ENCODE measurements at regions not wholly inside any gene's neighbourhood (a gene's known extent, or its start where the extent isn't known, plus 50 kb on each side); places are given as distances from the start of the nearest gene placed in this dataset.
"Not testable (repeated sequence)": the region's sequence is repeated elsewhere in the genome, so short reads cannot be mapped to it uniquely, and the experiment has no call there.

DNA sequence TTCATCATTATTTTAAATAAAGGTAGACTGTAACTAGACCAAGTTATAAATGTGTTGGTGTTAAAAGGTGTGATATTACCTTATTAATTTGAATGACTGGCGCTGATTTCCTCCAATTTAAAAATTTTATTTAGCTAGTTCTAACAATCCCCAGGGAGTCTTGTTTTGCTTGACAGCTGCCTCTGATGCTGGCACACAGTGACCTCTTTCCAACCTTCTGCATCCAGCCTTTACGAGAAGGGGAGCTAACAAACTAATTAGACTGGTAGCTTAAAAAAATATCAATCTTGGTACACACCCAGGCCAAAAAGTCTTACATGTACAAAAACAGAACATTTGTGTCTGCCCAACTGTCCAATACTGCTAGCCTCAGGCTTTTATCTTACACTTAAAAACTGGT, 51.8 kb upstream of the ENPEP start:
- DNase-seq, result no peak

DNA sequence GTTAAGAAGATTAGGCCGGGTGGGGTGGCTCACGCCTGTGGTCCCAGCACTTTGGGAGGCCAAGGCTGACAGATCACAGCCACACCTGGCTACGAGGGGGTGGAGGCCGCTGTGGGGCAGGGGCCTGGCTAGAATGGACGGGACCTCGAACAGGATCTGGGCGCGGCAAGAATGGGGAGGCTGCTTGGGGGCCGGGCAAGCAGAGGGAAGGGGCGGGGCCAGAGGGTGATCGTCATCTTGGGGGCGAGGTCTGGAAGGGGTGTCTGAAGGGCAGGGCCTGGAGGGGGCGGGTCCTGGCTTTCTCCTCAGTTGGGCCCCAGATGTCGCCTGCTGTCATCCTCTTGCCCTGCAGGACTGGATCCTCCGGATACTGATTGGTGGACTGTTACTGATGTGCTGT, 57.3 kb upstream of the ENPEP start:
- DNase-seq, result no peak

DNA sequence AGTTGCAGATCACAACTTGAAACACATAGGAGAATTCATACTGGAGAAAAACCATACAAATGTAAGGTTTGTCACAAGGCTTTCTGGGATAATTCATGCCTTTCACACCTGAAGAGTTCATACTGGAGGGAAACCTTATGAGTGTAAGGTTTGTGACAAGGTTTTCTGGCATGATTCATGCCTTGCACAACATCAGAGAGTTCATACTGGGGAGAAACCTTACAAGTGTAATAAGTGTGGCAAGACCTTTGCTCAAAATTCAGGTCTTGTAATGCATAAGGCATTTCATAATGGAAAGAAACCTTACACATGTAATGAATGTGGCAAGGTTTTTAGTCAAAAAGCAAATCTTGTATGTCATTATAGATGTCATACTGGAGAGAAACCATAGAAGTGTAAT, 58.8 kb upstream of the ENPEP start:
- DNase-seq, result no peak

DNA sequence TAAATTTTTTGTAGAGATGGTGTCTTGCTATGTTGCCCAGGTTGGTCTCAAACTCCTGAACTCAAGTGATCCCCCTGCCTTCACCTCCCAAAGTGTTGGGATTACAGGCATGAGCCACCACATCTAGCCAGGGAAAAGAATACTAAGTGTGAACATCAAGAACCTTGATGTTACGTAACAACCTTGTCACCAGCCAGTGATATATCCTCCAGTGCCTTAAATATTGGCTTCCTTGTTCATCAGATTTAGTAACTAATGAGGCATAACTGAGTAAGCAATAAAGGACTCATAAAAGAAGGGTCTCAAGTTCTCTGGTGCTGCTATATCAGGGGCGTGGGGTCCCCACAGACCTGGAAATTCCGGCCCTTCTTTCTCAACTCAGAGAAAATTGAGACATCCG, 60.5 kb upstream of the ENPEP start:
- DNase-seq, result no peak

DNA sequence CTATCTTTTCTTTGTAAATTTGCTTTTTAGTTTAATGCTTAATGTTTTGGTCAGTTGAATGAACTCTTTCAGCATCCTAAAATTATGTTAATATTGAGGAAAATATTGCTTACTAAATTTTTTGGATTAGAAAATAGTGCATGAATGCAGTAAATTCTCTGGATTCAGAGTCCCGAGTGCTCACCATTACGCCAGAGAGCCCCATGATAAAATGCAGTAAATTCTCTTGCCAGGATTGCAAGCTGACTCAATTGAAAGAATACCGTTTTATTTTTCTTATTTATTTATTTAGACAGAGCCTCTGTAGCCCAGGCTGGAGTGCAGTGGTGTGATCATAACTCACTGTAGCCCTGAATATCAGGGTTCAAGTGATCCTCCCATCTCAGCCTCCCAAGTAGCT, 60.9 kb upstream of the ENPEP start:
- no peak for DNase-seq

DNA sequence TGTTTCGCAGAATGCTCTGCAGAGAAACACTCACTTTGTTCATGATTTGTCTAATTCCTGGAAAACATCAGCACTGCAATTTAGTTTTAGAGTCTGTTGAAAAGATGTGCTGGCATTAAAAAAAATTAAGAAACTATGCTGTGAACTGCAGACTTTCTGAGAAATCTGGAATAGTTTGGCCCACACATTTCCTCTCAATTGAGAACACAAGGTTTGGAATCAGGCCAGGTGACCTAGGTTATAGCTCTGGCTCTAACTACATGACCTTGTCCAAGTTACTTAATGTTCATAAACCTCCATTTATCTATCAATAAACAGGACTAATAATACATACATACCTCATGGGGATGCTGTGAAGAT, 61.4 kb upstream of the ENPEP start:
- no peak for DNase-seq

DNA sequence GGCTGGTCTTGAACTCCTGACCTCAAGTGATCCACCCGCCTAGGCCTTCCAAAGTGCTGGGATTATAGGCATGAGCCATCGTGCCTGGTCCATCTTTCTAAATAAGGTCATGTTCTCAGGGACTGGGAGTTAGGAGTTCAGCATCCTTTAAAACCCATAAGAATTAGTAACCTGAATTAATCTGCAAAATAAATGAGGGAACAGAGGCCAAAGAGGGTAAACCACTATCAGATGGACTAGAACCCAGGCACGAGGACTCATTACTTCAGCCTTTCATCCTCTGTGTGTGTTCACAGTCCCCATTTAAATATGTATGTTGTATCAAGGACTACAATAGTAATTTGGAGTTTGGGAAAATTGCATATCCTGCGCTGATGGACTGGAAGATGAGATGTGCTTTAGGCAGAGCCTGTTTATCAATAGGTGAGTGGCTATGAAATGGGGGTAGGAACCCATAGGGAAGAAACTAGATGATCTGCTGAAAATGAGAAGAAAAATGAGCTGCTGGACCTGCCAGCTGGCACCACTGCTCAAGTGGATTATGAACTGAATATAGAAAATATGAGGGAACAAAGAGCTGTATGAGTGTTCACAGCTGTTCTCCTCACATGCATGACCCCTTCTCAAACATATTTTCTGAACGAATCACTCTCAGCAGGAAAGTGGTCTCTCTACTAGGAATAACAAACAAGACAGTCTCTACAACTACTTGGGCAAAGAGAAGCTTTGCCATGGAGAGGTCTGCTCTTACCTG, 62.0 kb upstream of the ENPEP start:
- DNase-seq, result peak in 1 of 2 experiments; percentile 26

DNA sequence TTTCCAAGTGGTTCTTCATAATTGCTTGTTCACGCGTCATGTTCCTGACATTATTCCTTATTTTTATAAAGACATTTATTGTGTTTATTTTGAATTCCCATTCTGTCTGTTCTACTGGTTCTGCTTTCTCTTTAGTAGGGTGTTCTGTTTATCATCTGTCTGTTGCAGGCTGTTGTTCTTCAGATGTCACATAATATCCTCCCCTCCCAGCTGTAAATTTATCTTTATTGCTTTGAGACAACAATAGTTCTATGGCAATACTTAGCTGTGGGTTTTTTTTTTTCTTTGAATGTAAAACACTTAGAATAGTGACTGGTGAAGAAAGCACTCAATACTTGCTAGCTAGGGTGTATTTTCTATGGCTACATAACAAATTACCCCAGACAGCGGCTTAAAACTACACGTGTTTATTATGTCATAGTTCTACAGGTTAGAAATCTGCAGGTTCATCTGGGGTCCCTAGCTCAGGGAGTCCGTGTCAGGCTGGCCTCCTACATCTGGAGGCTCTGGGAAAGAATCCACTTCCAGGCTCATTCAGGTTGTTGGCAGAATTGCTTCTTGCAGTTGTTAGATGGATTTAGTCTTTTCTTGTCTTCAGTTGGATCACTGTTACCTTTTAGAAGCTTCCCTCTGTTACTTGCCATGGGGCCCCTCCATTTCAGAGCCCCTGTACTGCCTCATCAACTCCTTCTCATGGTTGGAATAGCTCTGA, 63.4 kb upstream of the ENPEP start:
- no peak for DNase-seq

DNA sequence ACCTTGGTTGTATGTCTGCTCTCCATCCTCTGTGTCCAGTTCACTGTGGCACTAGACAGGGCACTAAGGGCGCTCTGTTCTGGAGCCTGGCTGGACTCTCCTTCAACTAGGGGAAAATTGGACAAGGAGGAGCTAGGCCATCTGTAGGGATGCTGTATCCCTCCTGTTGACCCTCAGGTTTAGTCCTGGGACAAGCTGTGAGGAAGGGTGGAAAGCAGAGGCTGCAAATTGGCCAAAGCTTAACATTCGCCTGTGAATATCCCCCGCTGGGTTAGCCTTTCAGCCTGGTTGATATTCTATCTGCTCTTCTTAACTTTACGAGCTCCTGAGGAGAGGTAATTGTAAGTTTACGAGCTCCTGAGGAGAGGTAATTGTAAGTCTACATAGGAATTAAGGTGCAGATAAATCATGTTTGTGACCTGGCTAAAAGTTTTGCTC, 64.4 kb upstream of the ENPEP start:
- peak in 1 of 2 experiments; percentile 1 for DNase-seq

DNA sequence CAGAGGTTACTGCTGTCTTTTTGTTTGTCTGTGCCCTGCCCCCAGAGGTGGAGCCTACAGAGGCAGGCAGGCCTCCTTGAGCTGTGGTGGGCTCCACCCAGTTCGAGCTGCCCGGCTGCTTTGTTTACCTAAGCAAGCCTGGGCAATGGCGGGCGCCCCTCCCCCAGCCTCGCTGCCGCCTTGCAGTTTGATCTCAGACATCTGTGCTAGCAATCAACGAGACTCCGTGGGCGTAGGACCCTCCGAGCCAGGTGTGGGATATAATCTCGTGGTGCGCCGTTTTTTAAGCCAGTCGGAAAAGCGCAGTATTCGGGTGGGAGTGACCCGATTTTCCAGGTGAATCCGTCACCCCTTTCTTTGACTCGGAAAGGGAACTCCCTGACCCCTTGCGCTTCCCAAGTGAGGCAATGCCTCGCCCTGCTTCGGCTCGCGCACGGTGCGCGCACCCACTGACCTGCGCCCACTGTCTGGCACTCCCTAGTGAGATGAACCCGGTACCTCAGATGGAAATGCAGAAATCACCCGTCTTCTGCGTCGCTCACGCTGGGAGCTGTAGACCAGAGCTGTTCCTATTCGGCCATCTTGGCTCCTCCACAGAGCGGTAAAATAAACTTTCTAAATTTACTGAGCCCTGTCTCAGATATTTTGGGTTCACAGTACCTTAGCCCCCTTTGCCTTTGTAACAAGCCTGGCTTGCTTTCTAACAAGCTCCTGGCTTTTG, 64.9 kb upstream of the ENPEP start:
- DNase-seq, result not testable (repeated sequence)

DNA sequence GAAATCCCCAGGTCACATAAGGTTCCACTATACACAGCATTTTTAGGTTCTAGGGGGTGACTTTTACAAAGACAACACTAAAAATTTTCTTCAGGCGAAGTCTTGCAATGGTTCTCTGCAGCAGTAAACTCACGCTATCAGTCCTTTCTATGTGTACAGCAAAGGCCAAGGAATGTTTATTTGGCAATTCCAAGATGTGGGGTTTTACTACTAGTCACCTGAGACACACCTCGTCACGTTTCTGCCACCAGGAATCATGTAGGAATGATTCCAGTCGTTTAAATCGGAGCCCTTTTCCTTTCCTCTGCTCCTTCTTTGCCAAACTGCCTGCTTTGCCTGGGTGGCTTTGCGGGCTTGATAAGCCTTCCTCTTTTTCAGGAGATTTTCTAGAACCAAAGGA, 75.9 kb upstream of the ENPEP start:
- no peak for DNase-seq

DNA sequence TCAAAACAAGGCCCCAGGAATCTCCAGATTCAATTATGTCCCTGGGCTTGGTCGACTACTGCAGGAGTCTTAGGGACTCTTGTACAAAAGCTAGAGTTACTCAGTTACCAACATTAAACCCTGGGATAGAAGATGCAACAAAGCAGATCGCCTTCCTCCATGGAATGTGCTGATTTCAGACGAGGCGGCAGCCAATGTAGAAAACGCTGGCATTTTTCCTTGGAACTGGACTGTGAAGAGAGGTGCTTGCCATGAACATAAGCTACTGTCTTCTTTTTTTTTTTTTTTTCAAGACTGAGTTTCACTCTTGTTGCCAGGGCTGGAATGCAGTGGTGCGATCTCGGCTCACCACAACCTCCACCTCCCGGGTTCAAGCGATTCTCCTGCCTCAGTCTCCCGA, 76.9 kb upstream of the ENPEP start:
- DNase-seq, result not testable (repeated sequence)

DNA sequence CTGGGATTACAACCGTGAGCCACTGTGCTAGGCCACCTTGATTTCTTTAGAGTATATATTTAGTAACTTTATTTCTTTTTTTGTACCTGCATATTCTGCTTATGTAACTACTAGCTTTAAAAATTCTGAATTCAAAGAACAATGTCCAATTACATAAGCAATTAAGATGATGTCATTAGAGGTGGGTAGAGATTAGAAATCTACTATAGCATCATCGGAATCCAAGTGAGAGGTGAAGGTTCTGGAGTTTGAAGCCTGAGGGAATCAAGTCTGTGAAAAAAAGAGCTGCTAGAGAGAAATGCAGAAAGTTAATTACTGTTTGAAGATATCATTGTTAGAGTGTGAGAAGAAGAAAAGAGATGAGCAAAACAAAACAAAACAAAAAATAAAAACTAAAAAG, 79.0 kb upstream of the ENPEP start:
- no peak for DNase-seq

DNA sequence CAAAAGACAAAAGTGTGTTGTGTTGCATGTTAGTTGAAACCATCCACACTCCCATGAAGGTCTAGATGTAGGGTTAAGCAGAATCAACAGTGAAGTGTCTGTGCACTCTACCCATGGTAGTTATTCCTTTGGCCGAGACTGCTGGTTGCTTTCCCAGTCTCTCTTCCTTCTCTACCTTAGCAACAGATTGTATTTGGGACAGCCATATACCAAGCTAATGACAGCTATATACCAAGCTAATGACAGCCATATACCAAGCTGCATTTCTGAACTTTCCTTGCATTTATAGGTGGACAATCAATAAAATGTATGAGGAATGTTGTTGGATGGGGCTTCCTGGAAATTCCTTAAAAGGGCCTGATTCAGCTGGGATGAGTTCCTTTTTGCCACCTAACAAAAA, 80.5 kb upstream of the ENPEP start:
- no peak for DNase-seq

DNA sequence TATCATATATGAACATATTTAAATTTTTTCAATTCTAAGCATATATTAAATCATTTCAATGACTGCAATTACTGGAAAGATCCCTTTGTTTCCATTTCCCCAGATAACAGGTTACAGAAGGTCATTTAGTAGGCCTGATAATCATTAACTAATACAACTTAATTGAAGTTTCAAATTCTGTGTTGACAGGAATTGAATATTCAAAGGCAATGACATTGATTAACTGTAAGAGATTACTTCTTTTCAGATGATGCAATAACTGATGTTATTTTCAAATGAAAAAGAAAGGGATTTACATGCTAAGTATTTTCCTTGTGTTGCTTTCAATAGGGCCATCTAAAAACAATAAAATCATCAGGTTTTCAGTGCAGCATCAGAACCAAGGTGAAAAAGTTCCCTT, 81.1 kb upstream of the ENPEP start:
- DNase-seq, result no peak

DNA sequence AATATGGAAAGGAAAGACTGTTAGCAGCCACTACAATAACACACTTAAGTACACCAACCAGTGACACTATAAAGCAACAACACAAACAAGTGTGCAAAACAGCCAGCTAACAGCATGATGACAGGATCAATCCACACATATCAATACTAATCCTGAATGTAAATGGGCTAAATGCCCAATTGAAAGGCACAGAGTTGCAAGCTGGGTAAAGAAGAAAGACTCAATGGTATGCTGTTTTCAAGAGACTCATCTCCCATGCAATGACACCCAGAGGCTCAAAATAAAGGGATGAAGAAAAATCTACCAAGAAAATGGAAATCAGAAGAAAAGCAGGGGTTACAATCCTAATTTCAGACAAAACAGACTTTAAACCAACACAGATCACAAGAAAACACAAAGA, 94.2 kb upstream of the ENPEP start:
- DNase-seq, result no peak

DNA sequence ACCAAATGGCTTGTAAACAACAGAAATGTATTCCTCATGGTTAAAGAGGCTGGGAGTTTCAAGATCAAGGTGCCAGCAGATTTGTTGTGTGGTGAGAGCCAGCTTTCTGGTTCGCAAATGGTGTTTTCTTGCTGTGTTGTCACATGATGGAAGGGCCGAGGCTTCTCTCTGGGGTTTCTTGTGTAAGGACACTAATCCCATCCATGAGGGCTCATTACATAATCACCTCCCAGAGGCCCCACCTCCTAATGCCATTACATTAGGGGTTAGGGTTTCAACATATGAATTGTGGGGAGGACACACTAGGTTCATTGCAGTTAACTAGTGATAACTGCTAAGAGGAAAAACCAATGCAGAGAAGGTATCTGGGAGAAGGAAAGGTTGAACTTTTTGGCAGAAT, 103.5 kb upstream of the ENPEP start:
- DNase-seq, result no peak

DNA sequence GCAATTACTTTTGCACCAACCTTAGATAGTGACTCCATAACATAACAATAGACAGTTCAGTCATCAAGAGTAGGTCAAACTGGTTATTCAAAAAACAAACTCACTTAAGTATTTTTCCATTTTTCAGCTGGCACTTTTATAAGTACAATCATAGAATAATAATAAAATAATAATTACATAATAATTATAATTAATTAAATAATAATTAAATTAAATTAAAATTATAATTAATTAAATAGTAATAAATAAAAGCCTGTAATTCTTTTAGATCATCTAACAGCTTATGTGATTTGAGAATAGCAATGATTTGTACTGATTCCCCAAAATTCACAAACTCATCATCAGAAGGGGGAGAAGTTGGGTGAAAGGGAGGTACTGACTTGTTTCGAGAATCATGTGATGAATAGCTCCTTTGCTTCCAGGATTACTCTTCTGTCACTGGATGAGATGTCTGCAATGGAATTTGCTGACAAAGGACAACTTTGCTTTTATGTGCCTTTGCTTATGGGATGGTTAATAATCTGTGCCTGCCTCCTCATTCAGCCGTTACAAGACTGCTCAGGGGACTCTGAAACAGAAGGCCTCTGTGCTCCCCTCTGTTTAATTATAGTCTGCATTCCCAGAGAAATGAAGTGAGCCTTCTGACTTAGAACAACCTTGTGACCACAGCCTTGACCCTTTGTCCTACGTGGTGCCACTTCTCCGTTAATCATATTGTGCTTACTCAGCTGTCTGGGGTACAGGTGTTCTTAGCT, 104.8 kb upstream of the ENPEP start:
- no peak for DNase-seq

DNA sequence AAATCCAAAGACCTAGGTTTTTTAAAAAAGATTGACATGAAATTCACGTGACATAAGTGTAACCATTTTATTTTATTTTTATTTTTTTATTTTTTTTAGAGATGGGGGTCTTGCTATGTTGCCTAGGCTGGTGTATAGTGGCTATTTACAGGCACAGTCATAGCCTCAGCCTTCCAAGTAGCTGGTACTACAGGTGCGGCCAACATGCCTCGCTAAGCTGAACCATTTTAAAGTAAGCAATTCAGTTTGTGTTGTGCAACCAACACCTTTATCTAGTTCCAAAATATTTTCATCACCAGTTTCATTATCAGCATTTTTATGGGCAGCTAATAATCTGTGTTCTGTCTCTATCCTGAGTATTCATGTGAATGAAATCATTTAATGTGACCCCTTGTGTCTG, 107.5 kb upstream of the ENPEP start:
- DNase-seq, result no peak

DNA sequence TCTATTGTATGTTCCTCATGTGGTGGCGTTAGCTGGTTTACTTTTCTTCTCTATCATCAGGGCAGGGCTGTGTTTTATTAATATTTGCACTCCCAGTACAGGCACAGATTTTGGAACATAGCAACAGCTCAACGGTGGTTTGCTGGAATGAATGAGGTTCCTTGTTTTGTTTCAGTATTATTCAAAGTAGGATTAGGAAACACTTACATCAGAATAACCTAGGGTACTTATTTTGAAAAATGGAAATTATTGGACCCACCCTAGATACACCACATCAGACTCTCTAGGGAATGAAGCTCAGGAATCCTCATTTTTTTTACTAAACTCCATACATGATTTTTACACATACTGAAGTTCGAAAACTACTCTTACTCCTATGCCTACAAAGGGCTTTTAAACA, 108.8 kb upstream of the ENPEP start:
- no peak for DNase-seq

DNA sequence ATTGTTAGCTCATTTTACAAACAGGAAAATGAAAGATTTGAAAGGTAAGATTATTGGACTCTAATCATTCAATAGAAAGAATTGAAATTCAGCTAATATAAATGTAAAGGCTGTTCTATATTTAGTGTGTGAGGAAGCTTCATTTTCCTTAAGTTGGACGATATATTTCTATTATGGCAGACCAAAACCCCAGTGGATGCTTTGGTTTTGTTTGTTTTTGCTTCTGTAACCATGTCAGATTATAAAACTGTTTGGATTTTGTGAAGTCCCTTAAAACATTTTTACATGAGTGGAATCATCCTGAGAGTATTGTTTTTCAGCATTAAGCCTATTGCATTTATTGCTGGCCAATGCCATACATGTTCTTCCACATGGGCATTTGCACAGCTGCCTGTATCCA, 110.2 kb upstream of the ENPEP start:
- DNase-seq, result no peak

DNA sequence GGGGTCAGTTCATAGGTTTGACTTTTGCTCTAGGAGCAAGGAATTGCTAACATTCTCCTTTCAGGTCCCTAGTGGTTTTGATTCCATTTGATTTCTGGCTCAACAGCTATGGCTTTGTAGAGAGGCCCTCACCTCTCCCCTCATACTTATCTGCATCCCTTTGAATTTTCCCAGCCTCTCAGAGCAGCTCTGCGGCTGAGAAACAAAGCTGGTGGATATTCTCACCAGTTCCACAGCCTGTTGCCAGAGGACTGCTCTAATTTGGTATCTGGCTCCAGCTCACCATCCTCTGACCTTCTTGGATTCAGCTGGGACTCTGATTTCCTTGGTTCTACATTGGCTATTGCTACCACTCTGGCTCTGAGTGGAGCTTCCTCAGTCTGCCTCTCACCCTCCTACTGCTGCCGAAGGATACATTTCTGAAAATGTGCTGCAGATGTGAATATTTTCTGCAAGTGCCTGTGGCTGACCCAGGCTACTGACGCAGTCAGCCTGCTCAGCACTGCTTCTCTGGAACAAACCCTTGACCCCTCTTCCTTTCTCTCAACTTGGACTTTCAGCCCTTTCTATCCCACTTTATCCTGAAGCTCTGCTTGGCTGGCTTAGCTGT, 110.9 kb upstream of the ENPEP start:
- DNase-seq, result no peak

DNA sequence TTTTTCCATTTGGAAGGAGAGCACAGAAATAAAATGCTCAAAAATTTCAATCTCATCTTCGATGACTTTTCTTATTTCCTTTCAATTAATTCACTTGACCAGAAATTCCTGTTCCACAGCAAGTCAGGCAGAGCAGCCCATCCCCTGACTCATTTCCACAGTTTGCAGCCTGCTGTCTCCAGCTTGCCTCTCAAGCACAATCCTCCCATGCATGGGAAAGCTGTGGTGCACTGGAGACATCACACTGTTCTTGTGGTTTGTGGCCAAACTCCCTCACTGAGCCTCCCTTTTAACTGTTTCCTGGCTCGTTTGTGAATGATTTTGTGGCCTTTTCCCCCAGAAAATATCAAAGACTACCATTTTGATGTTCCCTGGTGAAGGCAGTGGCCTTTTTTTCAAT, 114.0 kb upstream of the ENPEP start:
- DNase-seq, result no peak

All from SHP77 (cell line).